ENCODE measurements at regions not wholly inside any gene's neighbourhood (a gene's known extent, or its start where the extent isn't known, plus 50 kb on each side); places are given as distances from the start of the nearest gene placed in this dataset.
"Not testable (repeated sequence)": the region's sequence is repeated elsewhere in the genome, so short reads cannot be mapped to it uniquely, and the experiment has no call there.

DNA sequence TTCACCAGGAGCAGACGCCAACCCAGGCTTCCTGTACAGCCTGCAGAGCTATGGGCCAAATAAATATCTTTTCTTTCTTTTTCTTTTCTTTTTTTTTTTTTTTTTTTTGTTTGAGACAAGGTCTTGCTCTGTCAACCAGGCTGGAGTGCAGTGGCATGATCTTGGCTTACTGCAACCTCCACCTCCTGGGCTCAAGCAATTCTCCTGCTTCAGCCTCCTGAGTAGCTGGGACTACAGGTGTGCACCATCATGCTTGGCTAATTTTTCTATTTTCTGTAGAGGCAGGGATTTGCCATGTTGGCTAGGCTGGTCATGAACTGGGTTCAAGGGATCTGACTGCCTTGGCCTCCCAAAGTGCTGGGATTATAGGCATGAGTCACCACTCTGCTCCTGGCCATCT lies 423.7 kb upstream of the KCNMB2 start:
- not testable (repeated sequence) for DNase-seq

GRCh38 chr3:178117641-178118040 lies 418.6 kb upstream of the KCNMB2 start:
- no peak for DNase-seq

DNA sequence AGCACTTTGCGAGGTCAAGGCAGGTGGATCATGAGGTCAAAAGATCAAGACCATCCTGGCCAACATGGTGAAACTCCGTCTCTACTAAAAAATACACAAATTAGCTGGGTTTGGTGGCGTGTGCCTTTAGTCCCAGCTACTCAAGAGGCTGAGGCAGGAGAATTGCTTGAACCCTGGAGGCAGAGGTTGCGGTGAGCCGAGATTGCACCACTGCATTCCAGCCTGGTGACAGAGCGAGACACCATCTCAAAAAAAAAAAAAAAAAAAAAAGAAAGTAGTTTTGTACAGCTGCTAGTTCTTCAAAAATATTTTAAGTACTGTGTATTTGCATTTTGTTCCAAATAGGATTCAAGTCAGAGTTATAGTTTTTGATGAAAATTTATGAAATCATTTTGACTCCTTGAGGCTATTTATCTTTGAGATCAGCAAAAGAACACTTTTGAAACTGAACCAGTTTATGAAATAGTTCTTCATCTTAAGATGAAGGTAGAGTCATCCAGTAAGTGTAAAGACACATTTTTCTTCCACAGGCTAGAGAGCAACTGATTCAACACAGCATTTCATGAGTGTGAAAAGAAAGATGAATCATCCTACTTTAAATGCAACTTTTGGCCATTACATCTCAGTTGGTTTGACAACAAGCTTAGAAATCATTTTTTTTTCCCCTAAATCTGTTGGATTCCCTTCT lies 416.5 kb upstream of the KCNMB2 start:
- DNase-seq = not testable (repeated sequence)

GRCh38 chr3:178120367-178120766 lies 415.9 kb upstream of the KCNMB2 start:
- no peak for DNase-seq

DNA sequence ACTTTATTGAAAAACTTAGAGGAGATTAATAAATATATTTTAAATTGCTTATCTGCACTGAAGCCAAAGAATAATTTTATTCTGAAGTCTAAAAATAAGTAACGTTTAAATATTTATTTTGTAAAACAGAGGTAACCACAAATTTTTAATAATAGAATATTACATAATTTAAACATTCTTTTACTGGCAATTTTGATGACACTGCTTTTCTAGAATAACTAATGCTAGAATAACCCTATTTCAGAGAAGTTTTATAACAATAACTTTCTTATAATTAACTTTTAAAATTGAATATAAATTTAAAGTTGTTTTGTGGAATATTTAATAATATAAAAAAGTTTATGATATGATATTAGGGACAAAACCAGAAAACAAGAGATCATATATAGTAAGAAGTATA lies 409.6 kb upstream of the KCNMB2 start:
- no peak for DNase-seq

DNA sequence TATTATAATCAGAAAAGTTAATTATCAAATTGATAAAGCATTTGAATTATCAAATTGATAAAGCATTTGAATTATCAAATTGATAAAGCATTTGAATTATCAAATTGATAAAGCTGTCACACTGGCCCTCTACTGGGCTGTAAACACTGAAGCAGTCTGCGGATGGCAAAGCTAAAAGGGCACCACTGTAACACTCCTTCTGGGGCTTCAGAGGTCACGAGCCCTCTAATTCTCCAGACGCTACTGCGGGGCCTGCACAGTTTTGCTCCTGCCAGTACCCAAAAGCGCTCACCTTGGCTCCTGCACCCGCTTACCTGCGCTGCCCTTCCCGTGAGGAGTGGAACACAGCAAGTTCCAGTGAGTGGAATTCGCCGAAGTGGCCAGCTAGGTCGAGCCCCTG lies 409.0 kb upstream of the KCNMB2 start:
- DNase-seq = no peak

- DNase-seq = no peak
These were observed 407.1 kb upstream of the KCNMB2 start for GRCh38 chr3:178129109-178129508.

- no peak for DNase-seq
These were observed 404.4 kb upstream of the KCNMB2 start for GRCh38 chr3:178131801-178132200.

GRCh38 chr3:178137206-178137605 lies 399.0 kb upstream of the KCNMB2 start:
- DNase-seq = no peak

DNA sequence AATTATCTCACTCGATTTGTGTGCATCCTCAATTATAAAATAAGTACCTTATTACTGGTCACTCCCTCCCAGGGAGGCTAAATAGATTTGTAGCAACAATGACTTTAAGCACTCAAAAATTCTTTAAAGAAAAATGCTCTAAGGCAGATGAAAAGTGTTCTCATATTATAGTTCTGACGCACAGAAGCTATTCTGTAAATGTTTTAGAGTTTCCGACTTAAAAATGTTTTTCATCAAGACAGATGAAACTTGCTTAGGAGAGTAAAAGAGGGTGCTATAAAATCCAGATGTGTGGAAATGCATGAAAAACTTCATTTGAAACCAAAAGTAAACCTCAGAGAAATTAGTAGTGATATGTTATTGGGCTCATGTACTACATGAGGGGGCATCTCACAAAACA lies 398.4 kb upstream of the KCNMB2 start:
- DNase-seq = no peak

DNA sequence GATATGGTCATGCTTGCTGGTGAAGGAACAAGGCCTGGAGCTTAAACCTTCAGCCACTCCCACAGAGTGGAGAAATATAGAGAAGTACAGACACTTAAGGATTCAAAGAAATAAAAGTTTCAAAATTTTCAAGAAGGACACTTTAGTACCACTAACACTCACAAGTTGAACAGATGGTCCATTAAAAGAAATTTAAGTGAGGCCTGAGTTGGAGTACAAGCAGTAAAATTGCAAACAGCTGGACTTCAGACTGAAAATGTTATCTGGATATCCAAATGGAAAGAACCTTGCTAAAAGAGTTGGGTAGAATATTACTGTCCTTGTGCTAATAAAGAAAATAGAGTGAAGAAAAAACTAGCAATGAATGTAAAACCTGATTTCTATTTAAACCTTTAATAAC lies 397.1 kb upstream of the KCNMB2 start:
- no peak for DNase-seq

- no peak for DNase-seq
These were observed 395.5 kb upstream of the KCNMB2 start for GRCh38 chr3:178140531-178141304.

- DNase-seq = not testable (repeated sequence)
These were observed 394.9 kb upstream of the KCNMB2 start for GRCh38 chr3:178141305-178141684.

DNA sequence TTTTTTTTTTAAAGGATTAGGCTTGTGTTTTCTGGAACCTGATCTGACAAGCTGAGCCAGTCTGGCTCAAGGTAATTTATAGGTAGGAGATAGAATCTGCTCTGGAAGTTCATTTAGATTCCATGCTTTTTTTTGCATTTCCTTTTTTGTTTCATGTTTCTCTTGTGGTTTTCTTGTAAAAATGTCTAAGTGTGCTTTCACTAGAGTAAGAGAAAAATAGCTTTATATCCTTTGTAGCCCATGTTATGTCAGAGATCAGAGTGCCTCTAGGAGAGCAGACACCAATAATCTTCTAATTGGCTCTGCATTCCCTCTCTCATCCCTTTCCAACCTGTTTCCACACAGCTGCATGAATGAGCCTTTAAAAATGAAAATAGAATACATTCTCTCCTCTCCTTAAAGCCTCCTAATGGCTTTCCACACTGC lies 389.8 kb upstream of the KCNMB2 start:
- no peak for DNase-seq

- no peak for DNase-seq
These were observed 389.2 kb upstream of the KCNMB2 start for GRCh38 chr3:178147001-178147400.

GRCh38 chr3:178152031-178152806 lies 384.0 kb upstream of the KCNMB2 start:
- DNase-seq = no peak

DNA sequence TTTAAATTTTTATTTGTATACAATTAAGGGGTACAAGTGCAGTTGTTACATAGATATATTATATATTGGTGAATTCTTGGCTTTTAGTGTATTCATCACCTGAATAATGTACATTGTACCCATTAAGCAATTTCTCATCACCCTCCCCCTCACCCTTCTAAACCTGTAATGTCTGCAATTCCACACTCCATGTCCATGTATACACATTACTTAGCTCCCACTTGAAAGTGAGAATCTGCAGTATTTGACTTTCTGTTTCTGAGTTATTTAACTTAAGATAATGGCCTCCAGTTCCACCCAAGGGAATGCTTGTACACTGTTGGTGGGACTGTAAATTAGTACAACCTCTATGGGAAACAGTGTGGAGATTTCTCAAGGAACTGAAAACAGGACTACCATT lies 383.2 kb upstream of the KCNMB2 start:
- no peak for DNase-seq

DNA sequence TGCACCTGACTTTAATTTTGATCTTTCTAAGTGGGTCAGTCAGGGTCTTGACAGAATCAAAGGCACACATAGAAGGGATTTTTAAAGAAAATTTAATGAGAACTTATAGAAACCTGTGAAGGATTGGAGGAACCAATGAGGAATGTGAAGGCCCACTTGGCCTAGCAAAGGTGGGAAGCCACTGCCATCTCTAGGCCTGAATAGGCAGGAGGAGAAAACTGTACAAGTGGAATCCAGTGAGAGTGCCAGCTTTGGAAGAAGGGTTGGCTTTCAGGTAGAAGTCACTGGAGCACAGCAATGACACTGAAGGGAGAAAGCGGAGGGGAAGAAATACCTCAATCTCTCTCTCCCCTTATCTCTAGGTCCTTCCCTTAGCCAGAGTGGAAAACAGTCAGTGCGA lies 380.7 kb upstream of the KCNMB2 start:
- no peak for DNase-seq

DNA sequence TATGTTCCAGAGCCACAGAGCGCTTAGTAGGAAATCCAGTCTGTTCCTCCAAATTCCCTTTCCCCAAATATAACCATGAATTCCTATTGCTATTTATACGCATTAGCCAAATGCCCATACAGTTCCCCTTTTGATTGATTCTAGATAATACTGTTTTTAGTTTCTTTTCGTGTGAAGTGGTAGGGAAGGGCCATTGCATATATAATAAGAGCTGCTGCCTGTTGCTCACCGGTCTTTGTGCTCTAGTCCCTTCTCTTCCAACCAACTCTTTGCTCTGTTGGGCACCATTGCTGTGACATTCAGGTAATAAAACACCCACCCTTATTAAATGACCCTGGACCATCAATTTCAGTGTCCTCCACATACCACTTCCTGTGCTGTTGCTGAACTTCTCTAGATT lies 379.9 kb upstream of the KCNMB2 start:
- DNase-seq = no peak

DNA sequence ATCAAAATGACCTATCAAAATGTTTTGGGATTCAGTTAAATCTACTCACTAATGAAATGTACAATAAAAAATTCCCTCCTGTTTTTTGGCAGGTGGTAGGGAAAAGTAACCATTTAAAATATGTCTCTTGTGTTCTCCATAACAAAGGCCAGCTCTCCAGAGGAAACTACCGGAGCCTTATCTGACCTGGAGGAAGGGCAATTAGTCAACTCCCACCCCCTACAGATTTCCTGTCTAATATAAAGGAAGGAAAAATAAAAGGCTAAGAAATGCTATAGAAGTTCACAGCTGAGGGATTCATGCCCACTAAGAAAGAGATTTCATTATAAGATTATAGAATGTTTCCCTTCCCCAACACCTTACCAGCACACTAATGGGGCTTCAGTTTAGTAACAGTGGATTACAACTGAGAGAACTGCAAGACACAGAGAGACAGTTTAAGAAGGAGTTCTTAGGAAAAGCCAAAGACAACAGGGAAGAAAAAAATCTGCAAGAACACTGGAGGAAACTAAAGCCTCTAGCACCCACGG lies 376.5 kb upstream of the KCNMB2 start:
- DNase-seq = no peak

DNA sequence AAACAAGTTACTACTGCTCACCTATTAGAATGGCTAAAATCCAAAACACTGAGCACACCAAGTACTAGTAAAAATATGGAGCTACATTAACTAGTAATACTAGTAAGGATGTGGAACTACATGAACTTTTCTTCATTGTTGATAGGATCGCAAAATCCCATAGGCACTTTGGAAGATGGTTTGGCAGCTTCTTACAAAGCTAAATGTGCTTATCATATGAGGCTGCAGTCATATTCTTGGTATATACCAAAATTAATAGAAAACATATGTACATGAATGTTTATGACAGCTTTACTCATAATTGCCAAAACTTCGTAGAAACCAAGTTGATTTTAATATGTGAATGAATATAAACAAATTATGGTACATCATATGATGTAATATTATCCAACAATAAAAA lies 366.8 kb upstream of the KCNMB2 start:
- no peak for DNase-seq

GRCh38 chr3:178170698-178171535 lies 365.3 kb upstream of the KCNMB2 start:
- no peak for DNase-seq
